AG04450 (cell line): ENCODE measurements at regions not wholly inside any gene's neighbourhood (a gene's known extent, or its start where the extent isn't known, plus 50 kb on each side); places are given as distances from the start of the nearest gene placed in this dataset.

Experiments used
- CTCF ChIA-PET: fragments of 300-600, 350-600 bp; formaldehyde crosslinking; extraction: SDS; loops from one replicate; lab custom pipeline; 2022; ENCODE audit warnings: antibody characterized with exemption, inconsistent platforms; lab: Charles Lee
- POLR2A ChIA-PET: fragments of 350-600 bp; formaldehyde crosslinking; extraction: SDS; loops from one replicate; lab custom pipeline; 2021; ENCODE audit warnings: antibody characterized with exemption, inconsistent platforms; lab: Yijun Ruan, JAX
- DNase-seq: peaks from one replicate; pipeline ENCODE4 v3.0.0-alpha.2; 2011; ENCODE audit warnings: low read depth, low spot score
- H3K27ac ChIP-seq: one replicate; pipeline ENCODE4 v1.5.1; 2012; ENCODE audit warnings: low read depth, low read length, control low read depth
- H3K27me3 ChIP-seq: one replicate; pipeline ENCODE4 v1.6.0; 2012; ENCODE audit warnings: low read length; ENCODE audit not compliant: control insufficient read depth, insufficient read depth
- H3K4me3 ChIP-seq: 2 replicates; pipeline ENCODE4 v1.5.1; 2011; ENCODE audit warnings: mild to moderate bottlenecking, low read depth, low read length, control low read depth
- H3K9me3 ChIP-seq: 2 replicates; pipeline ENCODE4 v1.5.1; 2012; ENCODE audit warnings: low read length; ENCODE audit not compliant: control insufficient read depth, insufficient read depth
- CTCF ChIP-seq: IDR thresholded peaks from 2 replicates; pipeline ENCODE4 v1.5.1; 2011; ENCODE audit warnings: low read depth, low read length, control low read depth, inconsistent platforms

GRCh38 chr13:28550091-28550490 lies 55.2 kb upstream of the FLT1 start:
- POLR2A ChIA-PET, result no interaction called here
- no peaks in the 10 kb centered on the region for H3K9me3 ChIP-seq
- no peak for DNase-seq
- no peak overlapping the region for H3K4me3 ChIP-seq
- no peaks in the 10 kb centered on the region for H3K27me3 ChIP-seq
- TF ChIP-seq CTCF, result no peak
- CTCF ChIA-PET, result no interaction called here
- no peak overlapping the region for H3K27ac ChIP-seq

DNA sequence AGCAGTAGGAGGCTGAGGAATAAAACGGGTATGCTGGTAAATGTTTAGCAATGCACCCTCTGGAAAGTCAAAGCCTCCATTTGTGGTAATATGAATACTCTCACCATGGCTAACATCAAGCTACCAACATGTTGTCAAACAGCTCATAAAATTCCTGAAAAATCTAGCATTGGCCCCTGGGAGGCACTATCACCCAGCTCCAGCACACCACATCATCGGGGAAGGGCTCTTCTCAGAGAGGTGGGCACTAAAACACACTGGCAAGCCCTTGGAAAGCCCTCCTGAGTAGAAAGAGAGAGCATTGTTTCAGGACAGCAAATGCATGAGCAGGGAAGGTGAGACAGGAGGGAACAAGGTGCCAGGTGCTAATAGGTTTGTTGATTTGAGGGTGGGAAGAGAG lies 53.9 kb upstream of the FLT1 start:
- Histone ChIP-seq H3K9me3 (no peaks in the 10 kb centered on the region; the same call in 1 of the 2 replicates), H3K27ac (no peak overlapping the region), H3K27me3 (no peaks in the 10 kb centered on the region), H3K4me3 (no peak overlapping the region)
- CTCF ChIA-PET, result interaction anchor here (0.6 to 0.9 kb wide), 4 partner anchors 87 to 223 kb away, joined by 3 to 5 read pairs (median 4); no protein-coding TSS in a partner anchor
- DNase-seq, result no peak
- 0 out of 2 replicates have a peak, but pooled peaks have one; percentile 16 for TF ChIP-seq CTCF
- POLR2A ChIA-PET, result no interaction called here

- no peak for DNase-seq
- POLR2A ChIA-PET, result no interaction called here
- peaks cover 3% of the 10 kb centered on the region; the same call in 1 of the 2 replicates for H3K9me3 ChIP-seq
- no peaks in the 10 kb centered on the region for H3K27me3 ChIP-seq
- TF ChIP-seq CTCF, result no peak
- CTCF ChIA-PET, result interaction anchor here (0.6 to 0.9 kb wide), 4 partner anchors 88 to 223 kb away, joined by 3 to 5 read pairs (median 4); no protein-coding TSS in a partner anchor
- H3K4me3 ChIP-seq, result no peak overlapping the region
- H3K27ac ChIP-seq, result no peak overlapping the region
These were observed 53.5 kb upstream of the FLT1 start for GRCh38 chr13:28548468-28548867.

GRCh38 chr13:28545583-28546333 lies 50.8 kb upstream of the FLT1 start:
- Histone ChIP-seq H3K4me3 (no peak overlapping the region), H3K9me3 (peaks cover 7% of the 10 kb centered on the region; the same call in 1 of the 2 replicates), H3K27me3 (no peaks in the 10 kb centered on the region), H3K27ac (no peak overlapping the region)
- no peak for TF ChIP-seq CTCF
- POLR2A ChIA-PET, result no interaction called here
- DNase-seq, result no peak
- CTCF ChIA-PET, result interaction anchor here (0.6 kb wide), 1 partner anchor 1982 kb away, joined by 9 read pairs; no protein-coding TSS in a partner anchor
